Erythroblast (primary cell): ENCODE measurements at regions not wholly inside any gene's neighbourhood (a gene's known extent, or its start where the extent isn't known, plus 50 kb on each side); places are given as distances from the start of the nearest gene placed in this dataset.

ENCODE experiments used
- DNase-seq, 2 experiments: peaks; one replicate each; lab custom pipeline; 2025; lab: John Stamatoyannopoulos, UW
- GATA1 ChIP-seq: IDR thresholded peaks from 2 replicates; pipeline ENCODE4 v1.6.1; 2011; ENCODE audit warnings: low read depth, mild to moderate bottlenecking, control low read depth, low read length, moderate library complexity
- POLR2A ChIP-seq: IDR thresholded peaks from 2 replicates; pipeline ENCODE4 v1.6.1; 2011; ENCODE audit warnings: mild to moderate bottlenecking, low read length

DNA sequence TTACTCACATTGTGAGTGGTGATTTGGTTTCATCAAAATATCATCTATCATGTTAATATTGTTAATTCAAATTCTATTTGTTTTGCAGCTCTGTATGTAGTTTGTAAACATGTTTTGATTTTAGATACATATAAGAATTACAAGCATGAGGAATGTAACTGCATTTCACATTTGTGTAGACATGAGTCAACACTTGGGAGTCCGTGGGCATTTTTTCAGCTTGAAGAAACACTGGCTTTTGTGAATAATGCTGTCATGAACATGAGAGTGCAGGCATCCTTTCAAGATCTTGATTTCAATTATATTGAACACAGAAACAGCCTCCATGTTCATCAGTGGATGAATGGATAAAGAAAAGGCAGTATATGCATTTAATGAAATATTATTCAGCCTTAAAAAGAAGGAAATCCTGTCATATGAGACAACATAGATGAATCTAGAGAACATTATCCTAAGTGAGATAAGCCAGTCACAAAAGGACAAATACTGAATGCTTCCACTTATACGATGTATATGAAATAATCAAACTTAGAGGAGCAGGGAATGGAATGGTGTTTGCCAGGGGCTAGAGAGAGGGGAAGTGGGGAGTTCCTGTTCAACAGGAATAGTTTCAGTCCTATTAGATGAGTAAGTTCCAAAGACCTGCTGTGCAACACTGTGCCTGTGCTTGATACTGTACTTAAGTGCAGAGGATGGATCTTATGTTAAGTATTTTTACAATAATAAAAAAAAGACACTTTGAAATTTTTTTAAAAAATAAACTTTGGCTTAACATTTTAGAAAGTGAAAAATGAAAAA, 194.9 kb downstream of the LRATD1 start:
- TF ChIP-seq GATA1 (no peak), POLR2A (no peak)
- no peak for DNase-seq

DNA sequence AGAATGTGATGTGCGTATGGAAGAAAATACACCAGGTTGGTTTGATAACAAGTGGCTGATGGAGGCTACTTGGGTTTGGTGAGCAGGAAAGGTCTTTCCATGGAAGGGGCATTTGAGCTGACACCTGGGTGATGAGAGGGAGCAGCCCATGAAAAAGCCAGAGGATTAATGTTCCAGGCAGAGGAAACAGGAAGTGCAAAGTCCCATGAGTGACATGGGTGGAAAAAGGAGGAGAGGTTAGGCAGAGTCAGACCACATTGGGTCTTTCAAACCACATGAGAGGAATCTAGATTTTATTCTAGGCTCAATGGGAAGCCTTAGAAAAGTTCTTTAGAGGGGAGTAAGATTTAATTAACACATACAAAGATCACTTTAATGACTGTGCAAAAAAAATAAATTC, 195.7 kb downstream of the LRATD1 start:
- TF ChIP-seq POLR2A (no peak), GATA1 (no peak)
- DNase-seq: no peak

DNA sequence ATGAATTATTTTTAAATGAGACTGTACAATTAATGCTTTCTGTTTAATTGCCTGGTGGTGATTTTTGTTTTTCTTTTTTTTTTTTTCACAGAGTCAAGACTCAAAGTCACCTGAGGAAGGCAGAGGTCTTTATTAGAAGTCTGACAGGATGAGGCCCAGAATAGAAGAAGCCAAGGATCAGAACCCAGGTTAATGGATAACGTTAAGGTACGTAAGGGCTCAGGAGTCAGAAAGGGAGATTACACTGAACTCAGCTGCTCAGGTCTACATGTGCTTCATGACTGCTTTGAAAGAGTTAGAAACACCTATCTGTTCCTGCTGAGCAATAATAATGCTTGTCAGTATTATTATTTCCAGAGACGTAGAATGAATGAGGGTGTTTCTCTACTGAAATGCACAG, 196.5 kb downstream of the LRATD1 start:
- TF ChIP-seq POLR2A: no peak
- no peak for TF ChIP-seq GATA1
- DNase-seq: no peak

DNA sequence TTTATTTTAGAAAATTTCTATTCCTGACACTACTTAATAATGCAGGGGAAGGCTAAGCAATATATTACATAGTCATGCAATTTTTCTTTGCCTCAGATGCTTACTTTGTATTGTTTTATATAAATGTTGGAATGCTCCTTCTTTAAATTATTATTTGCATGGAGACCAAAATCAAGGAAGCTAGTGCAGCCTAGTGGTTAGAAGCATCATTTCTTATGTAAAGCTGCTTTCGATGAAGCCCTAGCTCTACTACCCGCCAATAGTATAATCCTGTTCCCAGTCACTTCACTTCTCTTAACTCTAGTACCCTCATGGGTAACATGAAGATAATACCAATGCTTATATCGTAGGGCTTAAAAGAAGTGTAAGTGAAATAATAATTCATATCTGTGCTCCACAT, 198.9 kb downstream of the LRATD1 start:
- no peak for DNase-seq
- TF ChIP-seq GATA1: no peak
- TF ChIP-seq POLR2A: no peak

DNA sequence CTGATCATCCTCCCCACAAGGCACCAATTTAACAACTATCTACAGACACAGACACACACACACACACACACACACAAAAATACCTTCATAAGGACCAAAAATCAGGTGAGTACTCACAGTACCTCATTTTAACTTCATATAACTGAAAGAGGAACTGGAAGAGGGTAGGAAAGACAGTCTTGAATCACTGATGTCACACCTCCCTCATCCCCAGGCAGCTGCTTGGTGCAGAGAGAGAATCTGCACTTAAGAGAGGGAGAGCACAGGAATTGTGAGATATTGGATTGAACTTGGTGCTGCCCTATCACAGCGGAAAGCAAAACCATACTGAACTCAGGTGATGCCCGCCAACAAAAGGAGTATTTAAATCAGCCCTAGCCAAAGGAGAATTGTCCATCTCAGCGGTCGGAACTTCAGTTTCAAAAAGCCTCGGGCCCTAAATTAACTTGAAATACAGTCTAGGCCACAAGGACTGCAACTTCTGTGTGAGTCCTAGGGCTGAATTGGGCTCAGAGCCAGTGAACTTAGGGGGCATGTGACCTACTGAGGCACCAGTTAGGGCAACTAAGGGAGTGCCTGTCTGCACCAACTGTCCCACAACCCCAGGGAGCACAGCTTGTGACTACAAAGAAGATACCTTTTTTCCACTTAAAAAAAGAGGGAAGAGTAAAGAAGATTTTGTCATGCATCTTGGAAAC, 211.1 kb downstream of the LRATD1 start:
- TF ChIP-seq POLR2A (no peak), GATA1 (no peak)
- DNase-seq: no peak

DNA sequence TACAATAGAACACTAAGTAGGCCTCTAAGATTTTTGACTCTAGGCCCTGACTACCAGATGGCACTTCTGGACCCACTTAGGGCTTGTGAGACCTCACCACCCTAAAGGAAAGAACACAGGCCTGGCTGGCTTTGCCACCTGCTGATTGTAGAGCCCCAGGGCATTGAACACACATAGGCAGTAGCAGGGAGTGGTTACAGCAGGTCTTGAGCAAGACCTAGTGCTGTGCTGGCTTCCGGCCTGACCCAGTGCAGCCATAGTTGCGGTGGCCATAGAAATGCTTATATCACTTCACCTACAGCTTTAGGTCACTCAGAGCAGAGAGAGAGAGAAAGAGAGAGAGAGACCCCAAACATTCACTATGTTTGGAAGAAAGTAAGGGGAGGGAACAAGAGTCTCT, 223.2 kb downstream of the LRATD1 start:
- no peak for DNase-seq
- TF ChIP-seq POLR2A (no peak), GATA1 (no peak)

DNA sequence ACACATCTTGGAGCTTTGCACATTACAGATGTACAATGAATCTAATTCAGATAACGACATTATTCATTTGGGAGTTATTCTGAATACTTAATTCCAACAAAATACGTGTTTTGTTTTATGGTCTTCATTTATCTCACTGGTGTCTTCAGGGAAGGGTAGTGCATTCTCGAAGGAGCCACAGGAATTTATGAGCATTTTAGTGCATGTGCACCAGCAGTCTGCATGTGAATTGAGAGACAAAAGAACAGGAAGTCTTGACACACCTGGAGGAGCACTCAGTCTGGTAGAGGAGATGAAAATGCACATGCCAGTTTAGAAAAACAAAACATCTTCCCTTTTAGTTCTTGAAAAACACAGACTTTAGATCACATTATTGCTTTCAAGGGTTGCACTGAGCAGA, 228.7 kb downstream of the LRATD1 start:
- no peak for TF ChIP-seq GATA1
- TF ChIP-seq POLR2A: no peak
- no peak for DNase-seq

DNA sequence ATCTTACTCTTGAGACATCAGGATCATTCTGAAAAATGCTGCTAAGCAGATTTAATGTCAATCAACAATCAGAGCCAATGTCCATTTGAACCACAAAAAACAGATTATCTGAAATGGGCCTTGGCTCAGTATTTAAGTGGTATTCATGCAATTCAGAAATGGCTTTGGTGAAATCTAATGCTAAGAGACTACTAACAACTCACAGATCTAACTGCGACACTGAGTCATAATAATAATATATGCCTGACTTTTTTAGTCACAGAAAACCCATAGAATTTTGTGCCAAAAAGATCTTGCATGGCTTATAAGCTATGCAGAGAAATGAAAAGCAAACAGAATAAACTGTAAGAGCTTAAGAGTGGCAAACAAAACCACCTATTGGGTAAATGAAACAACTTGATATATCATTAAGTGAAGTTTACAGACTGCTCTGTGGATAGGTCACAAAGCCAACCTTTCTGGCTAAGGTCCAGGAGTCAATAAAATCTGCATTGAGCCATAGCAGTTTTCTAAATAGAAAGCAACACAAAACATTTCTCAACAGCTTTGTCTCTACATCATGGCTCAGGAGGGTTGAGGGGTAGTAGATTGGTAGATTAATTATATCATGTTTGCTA, 234.3 kb downstream of the LRATD1 start:
- no peak for TF ChIP-seq GATA1
- no peak for TF ChIP-seq POLR2A
- no peak for DNase-seq

DNA sequence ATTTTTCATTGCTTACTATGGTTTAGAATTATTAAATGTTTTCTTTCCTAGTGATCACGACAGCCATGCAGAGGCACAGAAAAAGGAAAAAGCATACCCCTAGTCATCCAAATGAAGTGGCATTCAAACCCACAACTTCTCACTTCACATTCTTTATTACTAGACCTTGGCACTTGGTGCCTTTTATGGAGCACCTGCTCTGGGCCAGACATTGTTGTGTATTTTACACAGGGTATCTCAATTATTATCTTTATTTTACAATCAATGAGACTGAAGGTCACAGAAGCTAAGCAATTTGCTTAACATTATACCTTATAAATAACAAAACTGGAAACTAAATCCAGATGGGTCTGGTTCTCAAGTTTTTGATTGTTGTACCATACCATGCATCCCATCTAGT, 235.3 kb downstream of the LRATD1 start:
- no peak for TF ChIP-seq GATA1
- no peak for TF ChIP-seq POLR2A
- DNase-seq: no peak

DNA sequence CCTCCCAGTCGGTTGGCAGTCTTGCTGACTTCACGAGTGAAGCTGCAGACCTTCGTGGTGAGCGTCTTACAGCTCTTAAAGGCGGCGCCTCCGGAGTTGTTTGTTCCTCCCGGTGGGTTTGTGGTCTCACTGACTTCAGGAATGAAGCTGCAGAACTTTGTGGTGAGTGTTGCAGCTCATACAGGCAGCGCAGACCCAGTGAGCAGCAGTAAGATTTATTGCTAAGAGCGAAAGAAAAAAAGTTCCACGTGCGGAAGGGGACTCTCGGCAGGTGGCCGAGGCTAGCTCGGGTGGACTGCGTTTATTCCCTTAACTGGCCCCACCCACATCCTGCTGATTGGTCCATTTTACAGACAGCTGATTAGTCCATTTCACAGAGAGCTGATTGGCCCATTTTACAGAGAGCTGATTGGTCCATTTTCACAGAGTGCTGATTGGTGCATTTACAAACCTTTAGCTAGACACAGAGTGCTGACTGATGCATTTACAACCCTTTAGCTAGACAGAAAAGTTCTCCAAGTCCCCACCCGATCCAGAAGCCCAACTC, 240.3 kb downstream of the LRATD1 start:
- DNase-seq: no peak
- TF ChIP-seq POLR2A (no peak), GATA1 (no peak)

DNA sequence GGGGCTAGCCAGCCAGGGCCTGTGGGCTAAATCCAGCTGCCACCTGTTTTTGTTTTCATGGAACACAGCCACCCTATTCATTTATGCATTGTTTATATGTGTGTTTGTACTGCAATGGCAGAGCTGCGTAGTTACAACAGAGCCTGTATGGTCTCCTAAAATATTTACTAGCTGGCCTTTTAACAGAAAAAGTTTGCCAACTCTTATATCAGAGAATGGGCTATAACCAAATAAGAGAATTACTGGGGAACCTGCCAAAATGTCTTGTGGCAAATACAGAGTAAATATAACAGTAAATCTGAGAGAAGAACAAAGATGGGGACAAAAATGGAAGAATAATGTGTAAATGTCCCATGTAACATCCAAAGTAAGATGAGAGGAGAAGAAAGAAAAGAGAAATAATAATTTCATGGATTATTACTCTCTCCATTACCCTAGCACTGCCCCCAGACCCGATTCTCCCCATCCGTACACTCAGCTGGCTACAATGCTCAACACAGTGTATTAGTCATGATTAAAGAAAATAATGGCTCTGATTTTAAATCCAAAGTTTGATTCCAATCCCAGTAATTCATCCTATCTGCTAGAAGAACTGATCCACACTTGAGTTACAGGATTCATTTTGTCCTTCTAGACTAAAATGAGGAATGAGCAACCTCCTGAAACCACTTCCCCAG, 249.3 kb downstream of the LRATD1 start:
- no peak for TF ChIP-seq POLR2A
- no peak for TF ChIP-seq GATA1
- DNase-seq: no peak

DNA sequence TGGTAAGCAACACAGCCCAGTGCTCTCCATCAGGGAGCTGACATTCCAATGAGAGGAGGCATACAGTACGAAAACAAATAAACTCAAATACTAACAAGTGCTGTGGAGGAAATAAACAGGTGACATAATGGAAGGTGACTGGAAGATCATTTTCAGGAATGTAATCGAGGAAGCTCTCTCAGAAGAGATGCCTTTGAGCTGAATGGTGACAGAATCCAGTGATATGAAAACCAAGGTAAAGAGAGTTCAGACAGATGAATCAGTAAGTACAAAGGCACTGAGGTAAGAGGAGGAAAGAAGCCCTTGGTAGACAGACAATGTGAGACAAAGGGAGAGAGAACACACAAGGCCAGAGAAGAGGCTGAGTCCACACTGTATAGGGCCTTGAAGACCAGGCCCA, 252.1 kb downstream of the LRATD1 start:
- DNase-seq: no peak
- TF ChIP-seq POLR2A: no peak
- no peak for TF ChIP-seq GATA1

DNA sequence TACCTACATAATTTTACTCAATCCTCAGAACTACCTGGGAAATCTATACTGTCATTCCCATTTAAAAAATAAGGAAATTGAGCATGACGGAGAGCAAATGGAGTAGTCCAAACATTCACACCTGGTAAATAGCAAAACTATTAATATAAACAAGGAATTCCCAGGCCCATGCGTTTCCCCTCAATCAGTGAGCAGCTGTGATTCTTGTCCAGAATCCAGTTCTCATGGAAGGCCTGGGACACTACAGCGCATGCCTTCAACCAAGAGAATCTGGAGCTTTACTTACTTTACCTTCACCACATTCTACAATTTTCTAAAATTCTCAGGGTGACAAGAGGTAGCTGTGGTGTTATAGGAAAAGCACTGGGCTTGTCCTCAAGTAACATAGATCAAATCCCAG, 259.0 kb downstream of the LRATD1 start:
- DNase-seq: no peak
- TF ChIP-seq GATA1: no peak
- TF ChIP-seq POLR2A: no peak

DNA sequence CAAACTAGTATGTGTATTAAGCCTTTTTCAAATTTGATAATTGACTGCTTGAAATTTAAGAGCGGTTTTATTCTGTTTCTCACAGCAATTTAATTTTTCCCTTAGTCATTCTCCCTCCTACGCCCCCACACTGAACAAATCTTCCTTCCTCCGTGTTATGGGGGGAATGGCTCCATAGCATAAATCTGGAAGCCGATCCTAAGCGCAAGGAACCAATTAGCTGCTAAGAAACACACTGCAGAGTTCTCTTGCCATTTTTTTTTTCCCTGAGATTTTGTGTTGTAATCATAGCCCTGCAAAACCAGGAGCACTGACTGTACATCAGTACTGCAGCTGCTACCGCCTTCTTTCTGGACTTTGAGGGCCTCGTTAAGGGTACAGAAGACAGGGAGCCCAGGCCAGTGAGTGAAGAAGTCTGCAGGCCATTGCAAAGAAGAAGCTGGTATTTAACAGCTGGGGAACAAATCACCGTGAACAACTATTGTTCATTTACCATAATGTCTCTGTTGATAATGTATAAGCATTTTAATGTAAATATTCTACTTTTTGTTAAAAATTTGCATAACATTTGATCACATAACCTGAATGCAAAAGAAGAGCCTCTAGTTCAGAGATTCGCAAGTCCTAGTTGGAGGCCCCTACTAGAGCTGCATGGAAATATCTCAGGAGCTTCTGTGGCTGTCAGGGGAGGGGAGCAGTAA, 264.0 kb downstream of the LRATD1 start:
- DNase-seq: no peak
- no peak for TF ChIP-seq POLR2A
- no peak for TF ChIP-seq GATA1
